Tibial nerve (tissue), 4 donors: ENCODE measurements at regions not wholly inside any gene's neighbourhood (a gene's known extent, or its start where the extent isn't known, plus 50 kb on each side); places are given as distances from the start of the nearest gene placed in this dataset.
"Not testable (repeated sequence)": the region's sequence is repeated elsewhere in the genome, so short reads cannot be mapped to it uniquely, and the experiment has no call there.

Source experiments
- CTCF ChIP-seq, 5 experiments: fragments of 200-600 bp in 3 of 5; fragments of 450-650 bp in 2 of 5; sonication (generic) in 3 of 5; IDR thresholded peaks; one replicate each; pipeline ENCODE4 v1.5.1; 2016 to 2019; ENCODE audit warnings: antibody characterized with exemption in 5 of 5, mild to moderate bottlenecking in 3 of 5, moderate library complexity in 2 of 5
- EP300 ChIP-seq, 2 donors: sonication (generic); formaldehyde crosslinking; IDR thresholded peaks; one replicate each; pipeline ENCODE4 v1.6.1; 2017; ENCODE audit warnings: antibody characterized with exemption in 2 of 2, mild to moderate bottlenecking in 1 of 2
- POLR2A ChIP-seq, 2 donors: fragments of 450-650 bp; IDR thresholded peaks; one replicate each; pipeline ENCODE4 v1.6.1; 2017; ENCODE audit warnings: antibody characterized with exemption in 2 of 2, mild to moderate bottlenecking in 2 of 2, moderate library complexity in 2 of 2

GRCh38 chr4:3943051-3943450 is 176.9 kb downstream of the ADRA2C start:
- not testable (repeated sequence) for TF ChIP-seq CTCF, POLR2A, EP300 (IDR thresholded peaks at IDR 0.05)
